Mesendoderm (in vitro differentiated cells): ENCODE measurements at regions not wholly inside any gene's neighbourhood (a gene's known extent, or its start where the extent isn't known, plus 50 kb on each side); places are given as distances from the start of the nearest gene placed in this dataset.
A peak's percentile ranks its signal among the peaks of the same experiment; 100 is the strongest.

Source experiments
- DNase-seq: peaks from one replicate; pipeline ENCODE4 v3.0.0; 2013
- H2AK5ac ChIP-seq: 2 replicates; pipeline ENCODE4 v1.6.1; 2013; ENCODE audit warnings: low read length, inconsistent platforms
- H2BK120ac ChIP-seq: 2 replicates; pipeline ENCODE4 v1.6.1; 2013; ENCODE audit warnings: low read depth, mild to moderate bottlenecking, low read length, moderate library complexity, mixed read lengths
- H2BK15ac ChIP-seq: replicated peaks from 2 replicates; pipeline ENCODE4 v1.6.1; 2013; ENCODE audit warnings: low read depth, mild to moderate bottlenecking, moderate library complexity
- H2BK5ac ChIP-seq: 2 replicates; pipeline ENCODE4 v1.6.1; 2013; ENCODE audit warnings: low read length, inconsistent platforms
- H3K18ac ChIP-seq: 2 replicates; pipeline ENCODE4 v1.6.1; 2013; ENCODE audit warnings: mild to moderate bottlenecking, low read length, mixed read lengths
- H3K23ac ChIP-seq: one replicate; pipeline ENCODE4 v1.6.1; 2013; ENCODE audit warnings: low read length
- H3K27ac ChIP-seq: 2 replicates; pipeline ENCODE4 v1.5.1; 2013; ENCODE audit warnings: low read depth, mild to moderate bottlenecking, inconsistent platforms, low read length, moderate library complexity
- H3K27me3 ChIP-seq: 2 replicates; pipeline ENCODE4 v1.6.1; 2013; ENCODE audit warnings: low read length, control low read depth, mild to moderate bottlenecking, inconsistent platforms; ENCODE audit not compliant: insufficient read depth, poor library complexity
- H3K36me3 ChIP-seq: 2 replicates; pipeline ENCODE4 v1.6.1; 2013; ENCODE audit warnings: low read length, inconsistent platforms; ENCODE audit not compliant: control insufficient read depth, insufficient read depth
- H3K4ac ChIP-seq: one replicate; pipeline ENCODE4 v1.6.1; 2013; ENCODE audit warnings: low read depth, mild to moderate bottlenecking, low read length, moderate library complexity
- H3K4me1 ChIP-seq: 2 replicates; pipeline ENCODE4 v1.6.1; 2013; ENCODE audit warnings: low read depth, low read length, inconsistent platforms; ENCODE audit not compliant: control insufficient read depth
- H3K4me2 ChIP-seq: 2 replicates; pipeline ENCODE4 v1.6.1; 2013; ENCODE audit warnings: low read length
- H3K4me3 ChIP-seq: 2 replicates; pipeline ENCODE4 v1.5.1; 2013; ENCODE audit warnings: mild to moderate bottlenecking, low read length
- H3K56ac ChIP-seq: one replicate; pipeline ENCODE4 v1.6.1; 2013; ENCODE audit warnings: low read length
- H3K79me1 ChIP-seq: 2 replicates; pipeline ENCODE4 v1.6.1; 2013; ENCODE audit warnings: low read length, inconsistent platforms
- H3K79me2 ChIP-seq: 2 replicates; pipeline ENCODE4 v1.6.1; 2013; ENCODE audit warnings: mild to moderate bottlenecking, low read length; ENCODE audit not compliant: control insufficient read depth, insufficient read depth
- H3K9ac ChIP-seq: 2 replicates; pipeline ENCODE4 v1.6.1; 2013; ENCODE audit warnings: low read length, inconsistent platforms
- H4K5ac ChIP-seq: one replicate; pipeline ENCODE4 v1.6.1; 2013; ENCODE audit warnings: low read length
- H4K8ac ChIP-seq: one replicate; pipeline ENCODE4 v1.6.1; 2013; ENCODE audit warnings: low read depth, mild to moderate bottlenecking, control low read depth, low read length, moderate library complexity
- WGBS: extraction: QIAGEN DNeasy Blood & Tissue Kit; methylation state at CpG from one replicate; pipeline ENCODE4 v1.1.7; 2013; ENCODE audit warnings: low lambda C conversion rate, missing lambda C conversion rate; ENCODE audit not compliant: insufficient coverage; ENCODE audit errors: extremely low coverage; 5-methylcytosine and 5-hydroxymethylcytosine counted together

GRCh38 chr13:53150568-53150967 is 122.0 kb downstream of the OLFM4 start:
- H3K79me2 ChIP-seq: no peaks in the 10 kb centered on the region
- H3K4me1 ChIP-seq: no peaks in the 10 kb centered on the region
- H3K27me3 ChIP-seq: no peaks in the 10 kb centered on the region
- no peaks in the 10 kb centered on the region for H3K79me1 ChIP-seq
- no CpG with 5 or more reads among the region's 5 CpGs for WGBS
- no peak for DNase-seq
- no peak overlapping the region for H3K27ac ChIP-seq
- no peak overlapping the region for H2BK5ac ChIP-seq
- H4K5ac ChIP-seq: no peak overlapping the region
- no peak overlapping the region for H4K8ac ChIP-seq
- H2BK15ac ChIP-seq: no peak overlapping the region
- H3K23ac ChIP-seq: no peak overlapping the region
- no peak overlapping the region for H2AK5ac ChIP-seq
- no peak overlapping the region for H3K18ac ChIP-seq
- H2BK120ac ChIP-seq: no peak overlapping the region
- no peaks in the 10 kb centered on the region for H3K36me3 ChIP-seq
- H3K4me2 ChIP-seq: no peak overlapping the region
- H3K4me3 ChIP-seq: no peak overlapping the region
- H3K56ac ChIP-seq: no peak overlapping the region
- H3K9ac ChIP-seq: no peak overlapping the region
- no peak overlapping the region for H3K4ac ChIP-seq

- Histone ChIP-seq H4K8ac (no peak overlapping the region), H3K4me2 (no peak overlapping the region), H3K79me2 (no peaks in the 10 kb centered on the region), H2BK120ac (no peak overlapping the region), H3K56ac (no peak overlapping the region), H3K18ac (no peak overlapping the region), H3K79me1 (no peaks in the 10 kb centered on the region), H4K5ac (no peak overlapping the region), H2AK5ac (no peak overlapping the region), H3K23ac (no peak overlapping the region), H3K27me3 (no peaks in the 10 kb centered on the region), H3K4ac (no peak overlapping the region), H3K4me3 (no peak overlapping the region), H2BK15ac (no peak overlapping the region), H2BK5ac (no peak overlapping the region), H3K27ac (no peak overlapping the region), H3K4me1 (no peaks in the 10 kb centered on the region), H3K9ac (no peak overlapping the region), H3K36me3 (no peaks in the 10 kb centered on the region)
- WGBS: no CpG with 5 or more reads among the region's 5 CpGs
- peak; percentile 94 for DNase-seq
These were observed 122.9 kb downstream of the OLFM4 start for GRCh38 chr13:53151336-53152056.

GRCh38 chr13:53152057-53152421 is 123.4 kb downstream of the OLFM4 start:
- Histone ChIP-seq H3K79me1 (no peaks in the 10 kb centered on the region), H2BK5ac (no peak overlapping the region), H4K8ac (no peak overlapping the region), H3K27me3 (no peaks in the 10 kb centered on the region), H3K79me2 (no peaks in the 10 kb centered on the region), H3K27ac (no peak overlapping the region), H3K9ac (no peak overlapping the region), H2BK120ac (no peak overlapping the region), H3K23ac (no peak overlapping the region), H3K18ac (no peak overlapping the region), H3K4ac (no peak overlapping the region), H3K56ac (no peak overlapping the region), H3K36me3 (no peaks in the 10 kb centered on the region), H3K4me2 (no peak overlapping the region), H2AK5ac (no peak overlapping the region), H4K5ac (no peak overlapping the region), H2BK15ac (no peak overlapping the region), H3K4me3 (no peak overlapping the region), H3K4me1 (no peaks in the 10 kb centered on the region)
- DNase-seq: no peak
- no CpG with 5 or more reads among the region's 4 CpGs for WGBS

- H4K8ac ChIP-seq: no peak overlapping the region
- no peaks in the 10 kb centered on the region for H3K79me2 ChIP-seq
- H3K36me3 ChIP-seq: no peaks in the 10 kb centered on the region
- WGBS: no CpG with 5 or more reads among the region's 1 CpG
- no peak overlapping the region for H3K9ac ChIP-seq
- H3K27me3 ChIP-seq: no peaks in the 10 kb centered on the region
- H4K5ac ChIP-seq: no peak overlapping the region
- H2BK5ac ChIP-seq: no peak overlapping the region
- DNase-seq: no peak
- H3K4ac ChIP-seq: no peak overlapping the region
- H3K27ac ChIP-seq: no peak overlapping the region
- no peak overlapping the region for H2BK120ac ChIP-seq
- no peak overlapping the region for H3K4me3 ChIP-seq
- H2AK5ac ChIP-seq: no peak overlapping the region
- H3K23ac ChIP-seq: no peak overlapping the region
- H3K79me1 ChIP-seq: no peaks in the 10 kb centered on the region
- no peak overlapping the region for H3K4me2 ChIP-seq
- no peak overlapping the region for H3K56ac ChIP-seq
- H3K18ac ChIP-seq: no peak overlapping the region
- no peaks in the 10 kb centered on the region for H3K4me1 ChIP-seq
- no peak overlapping the region for H2BK15ac ChIP-seq
These were observed 129.6 kb downstream of the OLFM4 start for GRCh38 chr13:53158201-53158600.

- Histone ChIP-seq H3K4me3 (no peak overlapping the region), H2BK5ac (no peak overlapping the region), H3K36me3 (no peaks in the 10 kb centered on the region), H2BK15ac (no peak overlapping the region), H3K27ac (no peak overlapping the region), H3K79me2 (no peaks in the 10 kb centered on the region), H4K5ac (no peak overlapping the region), H3K79me1 (no peaks in the 10 kb centered on the region), H3K4me2 (no peak overlapping the region), H2BK120ac (no peak overlapping the region), H2AK5ac (no peak overlapping the region), H4K8ac (no peak overlapping the region), H3K4ac (no peak overlapping the region), H3K27me3 (no peaks in the 10 kb centered on the region), H3K4me1 (no peaks in the 10 kb centered on the region), H3K23ac (no peak overlapping the region), H3K18ac (no peak overlapping the region), H3K9ac (no peak overlapping the region), H3K56ac (no peak overlapping the region)
- no CpG with 5 or more reads among the region's 1 CpG for whole genome bisulfite sequencing
- DNase-seq: peak; percentile 51
These were observed 130.8 kb downstream of the OLFM4 start for GRCh38 chr13:53159431-53159830.

GRCh38 chr13:53160211-53160610 is 131.6 kb downstream of the OLFM4 start:
- Histone ChIP-seq H3K56ac (no peak overlapping the region), H3K4me1 (no peaks in the 10 kb centered on the region), H2BK120ac (no peak overlapping the region), H2BK15ac (peak overlapping the region; percentile 60), H4K5ac (no peak overlapping the region), H3K4ac (no peak overlapping the region), H4K8ac (no peak overlapping the region), H2AK5ac (no peak overlapping the region), H3K23ac (no peak overlapping the region), H3K18ac (no peak overlapping the region), H3K79me2 (no peaks in the 10 kb centered on the region), H3K27ac (no peak overlapping the region), H3K79me1 (no peaks in the 10 kb centered on the region), H3K9ac (no peak overlapping the region), H3K4me2 (no peak overlapping the region), H3K4me3 (no peak overlapping the region), H2BK5ac (no peak overlapping the region), H3K27me3 (no peaks in the 10 kb centered on the region), H3K36me3 (no peaks in the 10 kb centered on the region)
- WGBS: no CpG with 5 or more reads among the region's 7 CpGs
- DNase-seq: peak; percentile 43
